LNCAP (cell line): ENCODE measurements at regions not wholly inside any gene's neighbourhood (a gene's known extent, or its start where the extent isn't known, plus 50 kb on each side); places are given as distances from the start of the nearest gene placed in this dataset.

Experiments
- TF ChIP-seq, protein P1 (sequence below): fragments of 450-650 bp; IDR thresholded peaks from 2 replicates; pipeline ENCODE4 v1.5.1; 2017; ENCODE audit warnings: mild to moderate bottlenecking

DNA sequence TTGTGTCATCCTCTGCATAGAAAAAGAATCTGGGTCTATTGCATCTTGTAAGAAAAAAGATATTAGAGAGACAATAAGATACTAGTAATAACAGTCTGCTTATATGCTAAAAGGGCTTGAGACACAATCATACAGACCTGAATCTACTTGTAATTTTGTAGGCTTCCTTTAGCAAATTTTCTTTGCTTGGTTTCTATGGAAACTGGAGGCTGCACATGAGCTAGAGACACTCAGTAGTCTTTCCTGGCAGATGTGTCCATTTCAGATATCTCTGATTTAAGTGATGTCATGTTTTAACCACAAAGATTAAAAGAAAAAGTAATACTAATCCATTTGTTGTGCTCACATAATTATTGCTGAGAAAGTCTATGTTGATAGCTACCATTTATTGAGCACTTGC is 123.9 kb upstream of the GNAO1 start:
- TF ChIP-seq, protein P1, sequence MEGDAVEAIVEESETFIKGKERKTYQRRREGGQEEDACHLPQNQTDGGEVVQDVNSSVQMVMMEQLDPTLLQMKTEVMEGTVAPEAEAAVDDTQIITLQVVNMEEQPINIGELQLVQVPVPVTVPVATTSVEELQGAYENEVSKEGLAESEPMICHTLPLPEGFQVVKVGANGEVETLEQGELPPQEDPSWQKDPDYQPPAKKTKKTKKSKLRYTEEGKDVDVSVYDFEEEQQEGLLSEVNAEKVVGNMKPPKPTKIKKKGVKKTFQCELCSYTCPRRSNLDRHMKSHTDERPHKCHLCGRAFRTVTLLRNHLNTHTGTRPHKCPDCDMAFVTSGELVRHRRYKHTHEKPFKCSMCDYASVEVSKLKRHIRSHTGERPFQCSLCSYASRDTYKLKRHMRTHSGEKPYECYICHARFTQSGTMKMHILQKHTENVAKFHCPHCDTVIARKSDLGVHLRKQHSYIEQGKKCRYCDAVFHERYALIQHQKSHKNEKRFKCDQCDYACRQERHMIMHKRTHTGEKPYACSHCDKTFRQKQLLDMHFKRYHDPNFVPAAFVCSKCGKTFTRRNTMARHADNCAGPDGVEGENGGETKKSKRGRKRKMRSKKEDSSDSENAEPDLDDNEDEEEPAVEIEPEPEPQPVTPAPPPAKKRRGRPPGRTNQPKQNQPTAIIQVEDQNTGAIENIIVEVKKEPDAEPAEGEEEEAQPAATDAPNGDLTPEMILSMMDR: no peak

DNA sequence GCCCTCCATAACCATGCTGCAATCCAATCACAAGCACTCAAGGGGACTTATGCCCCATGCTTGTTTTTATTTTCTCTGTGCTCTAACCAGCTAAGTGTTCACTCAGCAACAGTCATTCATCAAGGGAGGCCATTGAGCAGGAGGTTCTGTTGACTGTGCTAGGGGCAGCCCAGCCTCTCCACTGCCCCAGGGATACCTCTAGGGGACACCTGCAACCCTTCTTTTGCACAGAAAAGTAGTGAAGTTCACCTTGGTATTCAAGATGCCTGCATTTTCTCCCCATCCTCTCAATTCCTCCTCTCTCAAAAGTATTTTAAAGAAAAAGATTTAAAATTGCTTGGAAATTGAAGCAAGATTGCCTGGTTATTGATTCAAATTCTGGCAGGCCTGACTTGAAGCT is 124.7 kb upstream of the GNAO1 start:
- TF ChIP-seq, protein P1: no peak

DNA sequence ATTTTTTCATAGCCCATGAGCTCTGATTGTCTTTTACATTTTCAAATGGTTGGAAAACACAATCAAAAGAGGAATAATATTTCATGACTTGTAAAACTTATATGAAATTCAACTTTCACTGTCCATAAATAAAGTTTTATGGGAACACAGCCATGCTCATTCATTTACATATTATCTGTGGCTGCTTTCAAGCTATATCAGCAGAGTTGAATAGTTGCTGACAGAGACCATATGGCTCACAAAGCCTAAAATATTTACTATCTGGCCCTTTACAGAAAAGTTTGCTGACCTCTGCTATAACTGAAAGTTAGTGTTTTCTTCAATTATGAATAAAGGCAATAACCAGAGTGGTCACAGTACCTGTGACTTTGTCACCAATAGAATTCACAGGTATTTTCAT is 128.2 kb upstream of the GNAO1 start:
- TF ChIP-seq, protein P1: no peak

DNA sequence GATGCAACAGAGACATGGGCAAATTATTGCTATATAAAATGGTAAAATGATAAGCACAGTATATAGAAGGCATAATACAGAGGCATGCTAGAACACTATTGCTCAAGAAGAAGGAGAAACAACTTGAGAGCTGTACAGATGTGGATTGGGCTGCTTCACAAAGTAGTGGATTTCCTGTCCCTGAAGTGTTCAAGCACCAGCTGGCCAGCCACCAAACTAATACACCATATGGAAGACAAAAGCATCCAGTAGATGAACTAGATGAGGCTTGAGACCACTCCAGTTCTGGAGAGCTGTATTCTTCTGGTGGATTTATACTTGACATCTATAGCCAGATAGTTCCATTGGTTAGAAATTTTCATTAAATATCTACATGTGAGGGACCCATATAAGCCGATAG is 134.1 kb upstream of the GNAO1 start:
- TF ChIP-seq, protein P1: no peak

DNA sequence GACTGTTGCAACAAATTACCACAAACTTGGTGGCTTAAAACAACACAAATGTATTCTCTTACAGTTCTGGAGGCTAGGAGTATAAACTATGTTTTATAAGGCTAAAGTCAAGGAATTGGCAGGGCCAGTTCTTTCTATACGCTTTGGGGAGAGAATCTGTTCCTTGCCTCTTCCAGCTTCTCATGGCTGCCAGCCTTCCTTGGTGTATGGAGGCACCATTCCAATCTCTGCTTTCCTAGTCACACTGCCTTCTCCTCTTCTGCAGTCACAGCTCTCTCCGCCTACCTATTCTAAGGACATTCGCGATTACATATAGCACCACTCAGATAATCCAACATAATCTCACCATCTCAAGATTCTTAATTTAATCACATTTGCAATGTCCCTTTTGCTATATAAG is 140.4 kb upstream of the GNAO1 start:
- TF ChIP-seq, protein P1: no peak

DNA sequence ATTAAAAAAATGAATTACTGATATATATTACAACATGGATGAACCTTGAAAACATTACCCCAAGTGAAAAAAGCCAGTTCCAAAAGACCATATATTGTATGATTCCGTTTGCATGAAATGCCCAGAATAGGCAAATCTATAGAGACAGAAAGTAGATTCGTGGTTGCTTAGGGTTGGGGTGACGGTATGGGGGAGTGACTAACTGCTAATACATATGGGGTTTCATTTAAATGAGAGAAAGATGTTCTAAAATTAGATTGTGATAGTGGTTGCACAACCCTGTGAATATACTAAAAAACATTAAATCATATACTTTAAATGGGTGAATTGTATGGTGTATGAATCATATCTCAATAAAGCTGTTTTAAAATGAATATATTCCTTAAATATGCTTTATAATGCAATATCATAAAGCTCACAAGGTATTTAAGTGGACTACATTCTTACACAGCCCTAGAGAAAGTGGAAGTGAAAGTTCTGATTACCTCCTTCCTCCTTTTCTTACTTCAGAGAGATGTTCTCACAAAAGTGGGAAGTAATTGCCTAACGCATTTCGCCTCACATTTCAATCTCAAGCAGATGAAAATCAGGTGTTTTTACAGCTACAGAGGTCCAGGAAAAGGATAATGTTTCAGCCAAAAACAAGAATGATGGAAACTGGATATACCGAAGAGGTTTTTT is 142.7 kb upstream of the GNAO1 start:
- TF ChIP-seq, protein P1: no peak

DNA sequence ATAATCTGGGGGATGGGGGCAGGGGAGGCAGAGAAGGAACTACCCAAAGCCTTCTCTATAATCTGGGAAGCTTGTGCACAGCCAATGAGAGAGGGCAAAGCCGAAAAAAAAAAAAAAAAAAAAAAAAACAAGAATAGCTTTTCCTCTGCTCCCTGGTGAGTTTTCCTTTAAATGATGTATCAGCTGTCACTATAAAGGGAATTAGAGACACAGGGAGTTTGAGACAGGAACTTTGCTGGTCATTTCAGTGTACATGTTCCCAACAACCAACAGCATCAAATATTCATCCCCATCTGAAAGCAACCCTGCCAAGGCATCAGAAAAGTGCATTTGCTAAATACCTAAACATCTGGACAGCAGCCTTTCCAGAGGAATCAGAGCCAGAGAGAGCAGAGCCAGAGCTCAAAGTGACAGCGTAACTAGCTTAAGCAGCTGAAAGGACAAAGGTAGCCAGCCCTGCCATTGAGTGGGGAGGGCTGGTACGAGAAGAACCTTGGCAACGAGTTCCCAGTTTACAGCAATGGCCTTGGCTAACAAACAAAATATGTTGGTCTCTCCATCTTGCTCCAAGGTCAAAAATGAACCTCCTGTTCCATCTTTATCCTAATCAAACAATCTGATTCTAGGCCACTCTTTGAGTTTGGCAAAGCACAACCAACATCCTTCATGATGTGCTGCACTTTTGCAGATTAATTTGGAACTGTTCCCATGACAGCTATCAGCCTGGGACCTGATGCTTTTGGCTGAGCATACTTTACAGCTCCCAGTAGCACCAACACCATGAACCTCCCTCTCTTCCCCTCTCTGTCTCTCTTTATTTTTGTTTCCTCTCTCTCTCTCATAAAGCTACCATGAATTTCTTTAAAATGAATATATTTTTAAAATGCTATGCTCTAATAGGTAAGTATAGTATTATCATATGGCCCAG is 143.7 kb upstream of the GNAO1 start:
- TF ChIP-seq, protein P1: no peak
